ENCODE measurements at regions not wholly inside any gene's neighbourhood (a gene's known extent, or its start where the extent isn't known, plus 50 kb on each side); places are given as distances from the start of the nearest gene placed in this dataset.

- TF ChIP-seq, protein P1, sequence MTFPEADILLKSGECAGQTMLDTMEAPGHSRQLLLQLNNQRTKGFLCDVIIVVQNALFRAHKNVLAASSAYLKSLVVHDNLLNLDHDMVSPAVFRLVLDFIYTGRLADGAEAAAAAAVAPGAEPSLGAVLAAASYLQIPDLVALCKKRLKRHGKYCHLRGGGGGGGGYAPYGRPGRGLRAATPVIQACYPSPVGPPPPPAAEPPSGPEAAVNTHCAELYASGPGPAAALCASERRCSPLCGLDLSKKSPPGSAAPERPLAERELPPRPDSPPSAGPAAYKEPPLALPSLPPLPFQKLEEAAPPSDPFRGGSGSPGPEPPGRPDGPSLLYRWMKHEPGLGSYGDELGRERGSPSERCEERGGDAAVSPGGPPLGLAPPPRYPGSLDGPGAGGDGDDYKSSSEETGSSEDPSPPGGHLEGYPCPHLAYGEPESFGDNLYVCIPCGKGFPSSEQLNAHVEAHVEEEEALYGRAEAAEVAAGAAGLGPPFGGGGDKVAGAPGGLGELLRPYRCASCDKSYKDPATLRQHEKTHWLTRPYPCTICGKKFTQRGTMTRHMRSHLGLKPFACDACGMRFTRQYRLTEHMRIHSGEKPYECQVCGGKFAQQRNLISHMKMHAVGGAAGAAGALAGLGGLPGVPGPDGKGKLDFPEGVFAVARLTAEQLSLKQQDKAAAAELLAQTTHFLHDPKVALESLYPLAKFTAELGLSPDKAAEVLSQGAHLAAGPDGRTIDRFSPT (tag by site-specific recombination; IDR thresholded peaks at IDR 0.05) = no peak
- TF ChIP-seq, protein P2, sequence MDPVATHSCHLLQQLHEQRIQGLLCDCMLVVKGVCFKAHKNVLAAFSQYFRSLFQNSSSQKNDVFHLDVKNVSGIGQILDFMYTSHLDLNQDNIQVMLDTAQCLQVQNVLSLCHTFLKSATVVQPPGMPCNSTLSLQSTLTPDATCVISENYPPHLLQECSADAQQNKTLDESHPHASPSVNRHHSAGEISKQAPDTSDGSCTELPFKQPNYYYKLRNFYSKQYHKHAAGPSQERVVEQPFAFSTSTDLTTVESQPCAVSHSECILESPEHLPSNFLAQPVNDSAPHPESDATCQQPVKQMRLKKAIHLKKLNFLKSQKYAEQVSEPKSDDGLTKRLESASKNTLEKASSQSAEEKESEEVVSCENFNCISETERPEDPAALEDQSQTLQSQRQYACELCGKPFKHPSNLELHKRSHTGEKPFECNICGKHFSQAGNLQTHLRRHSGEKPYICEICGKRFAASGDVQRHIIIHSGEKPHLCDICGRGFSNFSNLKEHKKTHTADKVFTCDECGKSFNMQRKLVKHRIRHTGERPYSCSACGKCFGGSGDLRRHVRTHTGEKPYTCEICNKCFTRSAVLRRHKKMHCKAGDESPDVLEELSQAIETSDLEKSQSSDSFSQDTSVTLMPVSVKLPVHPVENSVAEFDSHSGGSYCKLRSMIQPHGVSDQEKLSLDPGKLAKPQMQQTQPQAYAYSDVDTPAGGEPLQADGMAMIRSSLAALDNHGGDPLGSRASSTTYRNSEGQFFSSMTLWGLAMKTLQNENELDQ (tag by site-specific recombination; IDR thresholded peaks at IDR 0.05; ENCODE audit: low read depth) = no peak
- no peak for TF ChIP-seq ZNF843 (tag by site-specific recombination; IDR thresholded peaks at IDR 0.05)
These were observed 929.0 kb downstream of the BRD1 start (continued) for GRCh38 chr22:48898524-48899250.

GRCh38 chr22:48897645-48898370 is 929.9 kb downstream of the BRD1 start:
- Histone ChIP-seq H3K4me3 (ENCODE audit: low read depth, low read length) (no peak overlapping the region), H3K9me3 (ENCODE audit: control insufficient read depth, insufficient read depth, low read depth, low read length) (no peaks in the 10 kb centered on the region), H3K36me3 (ENCODE audit: control insufficient read depth in 2 of 2, insufficient read depth in 1 of 2, low read length in 2 of 2) (no peaks in the 10 kb centered on the region), H3K4me1 (ENCODE audit: control insufficient read depth, insufficient read depth, low read length) (no peaks in the 10 kb centered on the region), H3K27ac (ENCODE audit: extremely low read depth, low read depth, low read length) (no peak overlapping the region)
- TF ChIP-seq ZNF560 (tag by site-specific recombination; IDR thresholded peaks at IDR 0.05; ENCODE audit: borderline replicate concordance) (no peak), ZNF391 (tag by site-specific recombination; IDR thresholded peaks at IDR 0.05; ENCODE audit: borderline replicate concordance, low read depth) (no peak), ZNF426 (tag by site-specific recombination; IDR thresholded peaks at IDR 0.05) (no peak), OVOL3 (tag by site-specific recombination; IDR thresholded peaks at IDR 0.05) (no peak), ZNF266 (tag by site-specific recombination; IDR thresholded peaks at IDR 0.05; ENCODE audit: low read depth) (no peak)
- ChIA-PET POLR2A (no interaction called here), CTCF (no interaction called here)

DNA sequence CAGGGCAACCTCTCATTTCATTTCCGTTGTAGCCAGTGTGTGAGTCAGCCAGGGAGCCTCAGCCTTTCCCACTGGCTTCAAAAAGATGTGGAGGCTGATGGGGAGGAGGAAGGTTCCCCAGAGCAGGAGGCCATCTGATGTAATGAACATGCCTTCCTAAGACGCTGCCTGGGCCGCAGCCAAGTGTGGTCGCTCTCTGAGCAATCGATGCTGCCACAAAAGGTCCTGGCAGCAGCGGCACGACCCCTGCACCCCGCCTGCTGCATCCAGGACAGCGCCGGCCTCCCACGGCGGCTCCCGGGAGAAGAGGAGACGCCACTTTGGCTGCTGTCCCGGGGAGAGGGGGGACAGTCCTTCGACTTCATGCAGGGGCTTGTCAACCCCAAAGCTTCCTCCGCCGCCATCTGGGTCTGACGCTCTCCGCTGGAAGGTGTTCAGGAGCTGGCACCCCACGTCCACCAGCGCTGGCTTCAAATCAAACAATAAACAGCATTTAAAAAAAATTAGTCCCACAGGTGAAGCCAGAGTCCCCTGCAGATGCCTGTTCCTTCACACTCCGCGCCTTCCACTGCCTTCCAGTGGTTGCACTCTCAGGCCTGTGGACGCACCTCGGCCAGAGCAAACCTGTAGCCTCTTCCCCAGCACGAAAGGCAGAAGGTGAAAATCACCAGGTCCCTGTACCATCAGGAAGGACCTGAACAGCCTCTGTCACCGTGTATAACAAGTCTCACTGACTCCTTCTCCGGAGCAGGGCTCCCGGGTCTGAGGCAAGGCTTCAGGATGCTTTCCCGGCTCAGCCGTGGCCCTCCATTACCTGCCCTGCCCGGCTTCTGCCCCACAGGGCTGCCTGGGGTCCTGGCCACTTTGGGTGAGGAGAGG is 930.7 kb downstream of the BRD1 start:
- Histone ChIP-seq H3K27ac (ENCODE audit: extremely low read depth, low read depth, low read length) (no peak overlapping the region), H3K4me3 (ENCODE audit: low read depth, low read length) (no peak overlapping the region), H3K4me1 (ENCODE audit: control insufficient read depth, insufficient read depth, low read length) (no peaks in the 10 kb centered on the region), H3K9me3 (ENCODE audit: control insufficient read depth, insufficient read depth, low read depth, low read length) (no peaks in the 10 kb centered on the region), H3K36me3 (ENCODE audit: control insufficient read depth in 2 of 2, insufficient read depth in 1 of 2, low read length in 2 of 2) (no peaks in the 10 kb centered on the region)
- POLR2A ChIA-PET = no interaction called here
- CTCF ChIA-PET = no interaction called here
- no peak for TF ChIP-seq ZNF155 (tag by site-specific recombination; IDR thresholded peaks at IDR 0.05)
- no peak for TF ChIP-seq ZNF341 (tag by site-specific recombination; IDR thresholded peaks at IDR 0.05; ENCODE audit: low read depth)
- no peak for TF ChIP-seq ZIC2 (tag by site-specific recombination; IDR thresholded peaks at IDR 0.05)
- TF ChIP-seq, protein P1 (tag by site-specific recombination; IDR thresholded peaks at IDR 0.05) = no peak
- TF ChIP-seq ZSCAN5A (tag by site-specific recombination; IDR thresholded peaks at IDR 0.05) = no peak
- TF ChIP-seq SP2 (tag by site-specific recombination; IDR thresholded peaks at IDR 0.05) = no peak
- TF ChIP-seq ZNF580 (tag by site-specific recombination; IDR thresholded peaks at IDR 0.05) = no peak
- TF ChIP-seq OSR2 (tag by site-specific recombination; IDR thresholded peaks at IDR 0.05) = no peak
- TF ChIP-seq ZNF488 (tag by site-specific recombination; IDR thresholded peaks at IDR 0.05) = no peak
- TF ChIP-seq HOXD13 (CRISPR knock-in tag; IDR thresholded peaks at IDR 0.05; ENCODE audit: borderline replicate concordance) = no peak
- TF ChIP-seq KLF7 (tag by site-specific recombination; IDR thresholded peaks at IDR 0.05; ENCODE audit: borderline replicate concordance) = no peak
- no peak for TF ChIP-seq ZNF19 (tag by site-specific recombination; IDR thresholded peaks at IDR 0.05; ENCODE audit: low read depth)
- no peak for TF ChIP-seq HOXC10 (CRISPR knock-in tag; IDR thresholded peaks at IDR 0.05)
